ENCODE measurements at regions not wholly inside any gene's neighbourhood (a gene's known extent, or its start where the extent isn't known, plus 50 kb on each side); places are given as distances from the start of the nearest gene placed in this dataset.
A peak's percentile ranks its signal among the peaks of the same experiment; 100 is the strongest.

GRCh38 chr14:104451474-104451873 lies 128.1 kb upstream of the C14orf180 start:
- H3K4me3 ChIP-seq = no peak overlapping the region
- H3K9me3 ChIP-seq = peaks cover 0 to 21% (median 11%) of the 10 kb centered on the region in 3 donors
- H3K36me3 ChIP-seq = no peaks in the 10 kb centered on the region
- no peak for TF ChIP-seq CTCF (IDR thresholded peaks at IDR 0.05)
- no peak overlapping the region for H3K27ac ChIP-seq
- intact Hi-C loops (cut with DNase I; ENCODE audit: low total_unique reads) = no loop called here
- peaks cover 0 to 26% of the 10 kb centered on the region in 2 donors for H3K27me3 ChIP-seq
- no peaks in the 10 kb centered on the region for H3K4me1 ChIP-seq
- DNase-seq = peak in 1 of 2 donors; percentile 54

- H3K27ac ChIP-seq = no peak overlapping the region
- no peaks in the 10 kb centered on the region for H3K36me3 ChIP-seq
- H3K27me3 ChIP-seq = peaks cover 0 to 35% of the 10 kb centered on the region in 2 donors
- H3K9me3 ChIP-seq = no peaks in the 10 kb centered on the region
- peak in 1 of 2 donors; percentile 5 for DNase-seq
- intact Hi-C loops (cut with DNase I; ENCODE audit: low total_unique reads) = no loop called here
- peaks cover 0 to 13% (median 10%) of the 10 kb centered on the region in 4 donors for H3K4me1 ChIP-seq
- no peak overlapping the region for H3K4me3 ChIP-seq
- no peak for TF ChIP-seq CTCF (IDR thresholded peaks at IDR 0.05)
Observed at GRCh38 chr14:104458845-104459244, 120.7 kb upstream of the C14orf180 start.

DNA sequence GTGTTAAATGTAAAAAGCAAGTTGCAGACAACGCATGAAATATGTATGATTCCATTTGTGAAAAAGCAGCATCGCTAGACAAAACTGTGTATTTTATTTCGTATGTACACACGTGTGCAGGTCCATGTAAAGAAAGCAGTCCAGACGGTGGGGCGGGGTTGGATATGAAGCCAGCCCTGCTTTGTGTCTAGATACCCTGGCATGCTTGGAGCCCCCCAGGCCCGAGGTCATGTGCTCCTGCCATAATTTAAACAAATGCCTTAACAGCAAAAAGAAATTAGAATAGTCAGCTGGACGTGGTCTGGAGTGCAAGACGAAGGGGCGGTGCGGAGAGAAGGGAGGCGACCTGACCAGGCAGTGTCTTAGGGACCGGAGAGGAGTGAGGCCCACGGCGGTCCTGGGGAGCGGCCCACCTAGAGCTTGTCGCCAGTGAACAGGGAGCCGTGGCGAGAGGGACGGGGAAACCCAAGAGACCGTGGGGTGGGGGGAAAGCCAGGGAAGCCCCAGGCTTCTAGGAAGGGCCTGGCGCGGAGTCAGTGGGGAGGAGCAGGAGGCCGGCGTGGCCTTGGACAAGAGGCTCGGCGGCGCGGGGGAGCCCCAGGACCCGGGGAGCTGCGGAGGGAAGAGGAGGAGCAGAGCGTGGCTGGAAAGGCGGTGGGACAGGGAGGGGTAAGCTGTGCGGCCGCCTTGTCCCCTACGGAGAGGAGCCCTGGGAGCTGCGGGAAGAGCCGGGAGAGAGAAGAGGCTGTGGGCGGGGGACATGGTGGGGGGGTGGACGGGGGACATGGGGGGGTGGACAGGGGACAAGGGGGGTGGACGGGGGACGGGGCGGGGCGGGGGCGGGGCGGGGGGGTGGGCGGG lies 118.5 kb upstream of the C14orf180 start:
- no peak for TF ChIP-seq CTCF (IDR thresholded peaks at IDR 0.05)
- Histone ChIP-seq H3K36me3 (no peaks in the 10 kb centered on the region), H3K27ac (no peak overlapping the region), H3K27me3 (peaks cover 0 to 53% of the 10 kb centered on the region in 2 donors), H3K9me3 (no peaks in the 10 kb centered on the region), H3K4me1 (peaks cover 0 to 13% (median 10%) of the 10 kb centered on the region in 4 donors), H3K4me3 (no peak overlapping the region)
- intact Hi-C loops (cut with DNase I; ENCODE audit: low total_unique reads) = no loop called here
- peak in 1 of 2 donors; percentile 56 for DNase-seq

- H3K9me3 ChIP-seq = no peaks in the 10 kb centered on the region
- H3K27ac ChIP-seq = no peak overlapping the region
- no peak overlapping the region for H3K4me3 ChIP-seq
- no peaks in the 10 kb centered on the region for H3K36me3 ChIP-seq
- peak in 1 of 2 donors; percentile 56 for DNase-seq
- TF ChIP-seq CTCF (IDR thresholded peaks at IDR 0.05) = no peak
- peaks cover 0 to 53% of the 10 kb centered on the region in 2 donors for H3K27me3 ChIP-seq
- intact Hi-C loops (cut with DNase I; ENCODE audit: low total_unique reads) = no loop called here
- peaks cover 0 to 13% (median 10%) of the 10 kb centered on the region in 4 donors for H3K4me1 ChIP-seq
Observed at GRCh38 chr14:104461676-104462449, 117.7 kb upstream of the C14orf180 start.

DNA sequence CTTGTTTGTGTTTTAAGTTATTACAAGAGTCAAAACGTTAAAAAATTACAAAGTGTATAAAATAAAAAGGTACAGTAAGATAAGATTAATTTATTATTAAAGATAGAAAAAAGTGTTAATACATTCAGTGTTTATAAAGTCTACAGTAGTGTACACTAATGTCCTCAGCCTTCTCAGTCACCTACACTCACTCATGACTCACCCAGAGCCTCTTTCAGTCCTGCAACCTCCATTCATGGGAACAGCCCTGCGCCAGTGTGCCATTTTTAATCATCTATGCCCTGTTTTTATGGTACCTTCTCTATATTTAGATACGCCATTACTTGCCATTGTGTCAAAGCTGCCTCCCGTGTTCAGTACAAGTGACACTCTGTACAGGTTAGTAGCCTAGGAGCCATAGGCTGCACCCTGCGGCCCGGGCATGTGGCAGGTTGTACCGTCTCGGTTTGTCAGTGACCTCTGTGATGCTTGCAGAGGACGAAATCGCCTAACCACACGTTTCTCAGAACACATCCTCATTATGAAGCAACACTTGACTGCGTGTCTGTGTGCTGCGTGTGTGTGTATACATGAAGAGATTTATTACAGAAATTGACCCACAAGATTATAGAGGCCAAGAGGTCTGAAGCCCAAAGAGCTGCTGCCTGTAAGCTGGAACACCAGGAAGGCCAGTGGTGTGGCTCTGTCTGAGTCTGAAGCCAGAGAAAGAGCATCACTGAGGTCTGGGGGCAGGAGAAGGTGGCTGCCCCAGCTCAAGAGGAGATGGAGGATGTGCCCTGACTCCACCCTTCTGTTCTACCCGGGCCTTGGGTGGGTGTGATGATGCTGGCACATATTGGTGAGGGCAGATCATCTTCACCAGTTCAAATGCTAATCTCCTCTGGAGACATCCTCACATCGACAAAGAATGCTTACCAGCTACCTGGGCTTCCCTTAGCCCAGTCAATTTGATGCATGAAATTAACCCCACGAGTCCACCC lies 116.6 kb upstream of the C14orf180 start:
- intact Hi-C loops (cut with DNase I; ENCODE audit: low total_unique reads) = no loop called here
- H3K4me1 ChIP-seq = peaks cover 0 to 13% (median 10%) of the 10 kb centered on the region in 4 donors
- H3K36me3 ChIP-seq = no peaks in the 10 kb centered on the region
- H3K27ac ChIP-seq = no peak overlapping the region
- H3K9me3 ChIP-seq = no peaks in the 10 kb centered on the region
- H3K27me3 ChIP-seq = peaks cover 0 to 53% of the 10 kb centered on the region in 2 donors
- peak in 1 of 2 donors; percentile 48 for DNase-seq
- TF ChIP-seq CTCF (IDR thresholded peaks at IDR 0.05) = no peak
- H3K4me3 ChIP-seq = no peak overlapping the region

All from tibial artery (tissue), 4 donors.